ENCODE measurements at regions not wholly inside any gene's neighbourhood (a gene's known extent, or its start where the extent isn't known, plus 50 kb on each side); places are given as distances from the start of the nearest gene placed in this dataset.
A peak's percentile ranks its signal among the peaks of the same experiment; 100 is the strongest.

DNA sequence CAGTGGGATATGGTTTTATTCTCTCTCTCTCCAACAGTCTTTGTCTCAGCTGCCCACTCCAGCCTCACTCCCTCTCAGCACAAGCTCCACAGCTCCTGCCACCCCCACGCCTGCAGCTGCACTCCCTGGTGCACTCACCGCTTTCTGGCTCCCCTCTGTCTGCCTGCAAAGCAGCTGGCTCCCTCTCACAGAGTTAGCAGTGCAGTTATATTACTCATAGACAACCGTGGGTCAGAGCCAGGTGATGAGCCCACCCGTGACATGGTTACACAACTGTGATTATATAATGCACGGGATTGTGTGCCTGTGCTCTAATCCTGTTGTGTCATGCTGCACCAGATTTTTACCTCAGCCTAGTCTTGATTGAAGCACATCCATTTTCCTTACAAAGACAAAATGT, 276.9 kb upstream of the CHAC2 start:
- DNase-seq, result no peak

- peak; percentile 6 for DNase-seq
These were observed 281.3 kb upstream of the CHAC2 start for GRCh38 chr2:53486185-53486899.

DNA sequence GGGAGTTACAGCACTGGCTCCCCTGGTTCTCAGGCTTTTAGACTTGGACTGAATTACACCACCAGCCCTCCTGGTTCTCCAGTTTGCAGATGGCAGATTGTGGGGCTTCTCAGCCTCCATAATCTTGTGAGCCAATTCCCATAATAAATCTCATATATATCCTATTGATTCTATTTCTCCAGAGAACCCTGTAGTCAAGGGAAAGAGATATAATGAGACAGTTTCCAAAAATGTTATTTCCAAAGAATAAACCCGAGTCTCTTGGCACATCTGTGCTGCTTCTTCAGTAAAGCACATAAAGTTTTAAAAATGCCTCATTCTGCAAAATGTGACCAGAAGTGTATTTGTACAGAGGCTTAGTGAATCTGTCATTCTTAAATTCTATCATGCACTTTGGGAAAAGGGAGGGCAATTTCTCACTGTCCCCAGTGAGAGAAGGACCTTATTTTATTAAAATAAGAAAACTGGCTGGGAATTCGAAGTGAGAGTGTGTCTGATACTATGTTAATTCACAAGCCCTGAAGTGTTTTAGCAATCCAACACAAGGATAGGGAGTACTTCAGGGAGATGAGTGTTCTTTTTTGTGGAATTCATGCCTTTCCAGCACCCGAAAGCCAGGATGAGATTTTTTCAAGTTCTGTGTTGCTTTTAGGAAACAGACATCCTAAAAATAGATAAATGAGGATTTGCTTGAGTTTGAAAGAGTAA, 282.4 kb upstream of the CHAC2 start:
- no peak for DNase-seq

DNA sequence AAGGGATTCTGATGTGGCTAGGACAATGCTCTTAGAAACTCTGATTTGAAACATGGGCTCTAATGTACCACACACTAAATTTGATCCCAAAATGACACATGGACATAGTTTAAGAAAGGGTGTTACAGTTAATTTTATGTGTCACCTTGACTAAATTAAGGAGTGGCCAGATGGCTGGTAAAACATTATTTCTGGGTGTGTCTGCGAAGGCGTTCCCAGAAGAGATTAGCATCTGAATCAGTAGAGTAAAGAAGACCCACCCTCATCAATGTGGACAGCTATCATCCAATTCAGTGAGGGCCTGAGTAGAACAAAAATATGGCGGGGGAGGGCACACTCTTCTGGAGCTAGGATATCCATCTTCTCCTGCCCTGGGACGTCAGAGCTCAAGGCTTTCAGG, 283.1 kb upstream of the CHAC2 start:
- no peak for DNase-seq

GRCh38 chr2:53477517-53477916, 290.1 kb upstream of the CHAC2 start:
- no peak for DNase-seq

DNA sequence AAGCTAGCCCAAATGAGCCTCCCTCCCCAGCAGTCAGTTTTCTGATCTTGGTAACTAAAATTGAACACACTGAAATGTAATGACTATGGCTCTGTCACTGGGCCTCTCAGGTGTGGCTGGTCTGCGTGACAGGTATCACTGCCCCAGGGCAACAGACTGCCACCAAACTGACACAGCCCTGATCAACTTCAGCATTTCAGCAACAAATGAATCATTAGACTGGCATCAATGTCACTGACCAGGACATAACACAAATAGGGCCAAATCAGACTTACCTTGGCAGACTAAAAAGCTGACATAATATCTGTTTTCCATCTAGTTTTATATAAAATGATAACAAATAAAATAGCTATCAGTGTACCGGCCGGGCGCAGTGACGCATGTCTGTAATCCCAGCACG, 290.8 kb upstream of the CHAC2 start:
- no peak for DNase-seq

DNA sequence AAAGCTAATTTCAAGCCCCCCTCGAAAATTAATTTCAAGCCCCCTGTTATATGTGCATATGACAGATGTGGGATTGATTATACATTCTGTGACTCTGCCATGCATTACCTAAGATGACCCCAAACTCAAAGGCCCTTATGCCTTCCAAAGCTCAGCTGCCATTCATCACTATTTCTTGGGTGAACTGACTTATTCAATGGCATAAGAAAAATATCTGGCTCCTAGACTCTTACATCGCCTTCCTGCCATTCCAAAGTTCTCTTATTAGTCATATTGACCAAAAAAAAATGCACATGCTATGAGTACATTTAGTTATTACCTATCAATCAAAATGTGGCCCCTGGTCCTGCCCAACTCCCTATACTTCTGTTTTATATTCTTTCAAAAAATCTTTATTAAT, 291.8 kb upstream of the CHAC2 start:
- DNase-seq, result no peak

- DNase-seq, result no peak
These were observed 292.3 kb upstream of the CHAC2 start for GRCh38 chr2:53475321-53475720.

- DNase-seq, result no peak
These were observed 292.7 kb upstream of the CHAC2 start for GRCh38 chr2:53474914-53475313.

- DNase-seq, result no peak
These were observed 293.8 kb upstream of the CHAC2 start for GRCh38 chr2:53473775-53474311.

DNA sequence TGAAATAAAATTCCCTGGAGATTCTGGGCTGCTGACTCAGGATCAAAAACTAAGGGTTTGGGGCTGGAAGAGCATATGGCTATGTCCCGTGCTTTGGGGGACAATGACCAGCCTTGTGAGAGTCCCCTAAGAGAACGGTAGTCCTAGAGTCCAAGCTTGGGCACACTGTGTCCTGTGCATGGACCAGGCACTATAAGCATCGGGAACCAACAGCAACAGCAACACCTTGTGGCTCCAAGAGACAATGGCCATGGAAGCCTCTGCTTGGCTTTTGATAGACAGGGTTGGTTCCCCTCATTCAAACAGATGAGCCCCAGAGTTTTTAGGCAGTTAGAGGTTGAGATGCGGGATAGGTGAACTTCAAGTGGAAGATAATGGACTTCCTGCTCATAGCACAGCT, 294.4 kb upstream of the CHAC2 start:
- no peak for DNase-seq

GRCh38 chr2:53467467-53468180, 300.0 kb upstream of the CHAC2 start:
- no peak for DNase-seq

- DNase-seq, result no peak
These were observed 303.5 kb upstream of the CHAC2 start for GRCh38 chr2:53463806-53464726.

- no peak for DNase-seq
These were observed 306.7 kb upstream of the CHAC2 start for GRCh38 chr2:53460937-53461336.

GRCh38 chr2:53460347-53460746, 307.3 kb upstream of the CHAC2 start:
- DNase-seq, result no peak

- no peak for DNase-seq
These were observed 312.5 kb upstream of the CHAC2 start for GRCh38 chr2:53455094-53455493.

GRCh38 chr2:53452957-53453748, 314.5 kb upstream of the CHAC2 start:
- DNase-seq, result no peak

DNA sequence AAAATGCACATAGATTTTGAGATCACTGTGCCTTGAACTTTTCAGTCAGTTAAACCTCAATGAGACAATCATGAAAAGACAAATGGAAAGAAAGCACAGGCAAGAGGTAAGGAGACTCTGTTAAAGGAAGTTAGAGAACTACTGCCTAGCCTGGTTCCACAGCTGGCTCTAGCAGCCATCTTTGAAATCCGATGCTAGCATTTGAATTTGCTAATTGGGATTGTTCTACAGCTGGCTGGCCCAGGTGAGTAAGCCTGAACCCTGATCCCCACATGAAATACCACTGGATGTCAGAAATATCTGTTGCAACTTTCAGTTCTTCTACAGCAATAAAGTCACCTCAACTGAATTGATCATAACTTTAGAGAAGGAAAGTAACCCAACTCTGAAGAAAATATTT, 315.2 kb upstream of the CHAC2 start:
- no peak for DNase-seq

- DNase-seq, result no peak
These were observed 316.7 kb upstream of the CHAC2 start for GRCh38 chr2:53450923-53451322.

GRCh38 chr2:53448591-53448990, 319.0 kb upstream of the CHAC2 start:
- DNase-seq, result no peak

DNA sequence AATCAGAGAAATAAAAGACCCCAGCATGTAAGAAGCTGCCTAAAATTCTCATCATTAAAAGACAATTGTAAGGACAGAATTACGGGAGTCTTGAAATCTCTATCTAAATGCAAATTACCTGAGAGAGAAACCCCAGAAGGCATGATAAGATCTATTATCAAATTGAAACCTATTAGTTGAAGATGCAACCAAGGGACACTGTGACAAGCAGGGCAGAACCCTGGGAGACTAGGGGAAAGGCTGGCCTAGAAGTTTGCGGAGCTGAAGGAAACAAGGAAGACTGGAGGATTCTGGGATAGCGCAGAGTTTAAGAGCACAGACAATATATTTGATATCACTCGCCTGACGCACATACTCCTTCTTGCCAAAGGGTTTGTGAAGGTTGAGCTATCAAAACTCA, 319.5 kb upstream of the CHAC2 start:
- DNase-seq, result no peak
